D721Med (cell line): ENCODE measurements at regions not wholly inside any gene's neighbourhood (a gene's known extent, or its start where the extent isn't known, plus 50 kb on each side); places are given as distances from the start of the nearest gene placed in this dataset.
"Not testable (repeated sequence)": the region's sequence is repeated elsewhere in the genome, so short reads cannot be mapped to it uniquely, and the experiment has no call there.

ENCODE experiments used
- DNase-seq: peaks from one replicate; pipeline ENCODE4 v3.0.0; 2011; ENCODE audit warnings: low spot score; ENCODE audit not compliant: insufficient read length
- FAIRE-seq: peaks from 2 replicates; lab custom pipeline; 2011; peaks lifted over from hg19 to GRCh38; lab: Jason Lieb, UNC

- not testable (repeated sequence) for FAIRE-seq
Measured at GRCh38 chr13:52211416-52211776, 52.0 kb upstream of the NEK3 start.

GRCh38 chr13:52210564-52211415 lies 51.4 kb upstream of the NEK3 start:
- FAIRE-seq, DNase-seq: not testable (repeated sequence)

More at GRCh38 chr13:52211416-52211776, 52.0 kb upstream of the NEK3 start:
- not testable (repeated sequence) for DNase-seq
